ENCODE measurements at regions not wholly inside any gene's neighbourhood (a gene's known extent, or its start where the extent isn't known, plus 50 kb on each side); places are given as distances from the start of the nearest gene placed in this dataset.
A peak's percentile ranks its signal among the peaks of the same experiment; 100 is the strongest.

- Histone ChIP-seq H3K4me1 (ENCODE audit: control insufficient read depth, insufficient read depth, low read length, poor library complexity, severe bottlenecking) (no peaks in the 10 kb centered on the region), H3K27ac (ENCODE audit: low read depth, low read length, severe bottlenecking) (no peak overlapping the region), H3K4me3 (ENCODE audit: extremely low read depth, insufficient read depth, low read length, poor library complexity, severe bottlenecking) (no peak overlapping the region), H3K36me3 (ENCODE audit: control insufficient read depth, insufficient read depth, low read length) (no peaks in the 10 kb centered on the region), H3K9me3 (ENCODE audit: control insufficient read depth, low read length) (no peaks in the 10 kb centered on the region)
- 100% methylated on average over 1 of the region's 4 CpGs; no CpG with 5 or more reads in 1 of the 2 experiments for WGBS, 2 experiments (ENCODE audit: insufficient coverage in 2 of 2)
These were observed 201.3 kb upstream of the GNPDA2 start for GRCh38 chr4:44927399-44928380.

GRCh38 chr4:44916411-44916810 lies 190.1 kb upstream of the GNPDA2 start:
- WGBS, 2 experiments (ENCODE audit: insufficient coverage in 2 of 2) = 85% methylated on average over 3 of the region's 3 CpGs; no CpG with 5 or more reads in 1 of the 2 experiments
- Histone ChIP-seq H3K4me1 (ENCODE audit: control insufficient read depth, insufficient read depth, low read length, poor library complexity, severe bottlenecking) (no peaks in the 10 kb centered on the region), H3K27ac (ENCODE audit: low read depth, low read length, severe bottlenecking) (no peak overlapping the region), H3K9me3 (ENCODE audit: control insufficient read depth, low read length) (no peaks in the 10 kb centered on the region), H3K4me3 (ENCODE audit: extremely low read depth, insufficient read depth, low read length, poor library complexity, severe bottlenecking) (no peak overlapping the region), H3K36me3 (ENCODE audit: control insufficient read depth, insufficient read depth, low read length) (no peaks in the 10 kb centered on the region)

GRCh38 chr4:44914748-44915147 lies 188.4 kb upstream of the GNPDA2 start:
- Histone ChIP-seq H3K4me3 (ENCODE audit: extremely low read depth, insufficient read depth, low read length, poor library complexity, severe bottlenecking) (no peak overlapping the region), H3K27ac (ENCODE audit: low read depth, low read length, severe bottlenecking) (no peak overlapping the region)
- 75 to 94% methylated on average over 2 of the region's 2 CpGs for WGBS, 2 experiments (ENCODE audit: insufficient coverage in 2 of 2)

GRCh38 chr4:44914223-44914622 lies 187.9 kb upstream of the GNPDA2 start:
- WGBS, 2 experiments (ENCODE audit: insufficient coverage in 2 of 2) = 100% methylated on average over 1 of the region's 1 CpG; no CpG with 5 or more reads in 1 of the 2 experiments
- Histone ChIP-seq H3K36me3 (ENCODE audit: control insufficient read depth, insufficient read depth, low read length) (no peaks in the 10 kb centered on the region), H3K27ac (ENCODE audit: low read depth, low read length, severe bottlenecking) (no peak overlapping the region), H3K9me3 (ENCODE audit: control insufficient read depth, low read length) (no peaks in the 10 kb centered on the region), H3K4me1 (ENCODE audit: control insufficient read depth, insufficient read depth, low read length, poor library complexity, severe bottlenecking) (no peaks in the 10 kb centered on the region), H3K4me3 (ENCODE audit: extremely low read depth, insufficient read depth, low read length, poor library complexity, severe bottlenecking) (no peak overlapping the region)

More at GRCh38 chr4:44914748-44915147, 188.4 kb upstream of the GNPDA2 start:
- Histone ChIP-seq H3K4me1 (ENCODE audit: control insufficient read depth, insufficient read depth, low read length, poor library complexity, severe bottlenecking) (no peaks in the 10 kb centered on the region), H3K36me3 (ENCODE audit: control insufficient read depth, insufficient read depth, low read length) (no peaks in the 10 kb centered on the region), H3K9me3 (ENCODE audit: control insufficient read depth, low read length) (no peaks in the 10 kb centered on the region)

GRCh38 chr4:44912980-44913379 lies 186.6 kb upstream of the GNPDA2 start:
- Histone ChIP-seq H3K9me3 (ENCODE audit: control insufficient read depth, low read length) (no peaks in the 10 kb centered on the region), H3K27ac (ENCODE audit: low read depth, low read length, severe bottlenecking) (no peak overlapping the region), H3K4me3 (ENCODE audit: extremely low read depth, insufficient read depth, low read length, poor library complexity, severe bottlenecking) (no peak overlapping the region), H3K4me1 (ENCODE audit: control insufficient read depth, insufficient read depth, low read length, poor library complexity, severe bottlenecking) (no peaks in the 10 kb centered on the region), H3K36me3 (ENCODE audit: control insufficient read depth, insufficient read depth, low read length) (no peaks in the 10 kb centered on the region)
- 90 to 95% methylated on average over 3 of the region's 3 CpGs for WGBS, 2 experiments (ENCODE audit: insufficient coverage in 2 of 2)

- Histone ChIP-seq H3K27ac (ENCODE audit: low read depth, low read length, severe bottlenecking) (no peak overlapping the region), H3K9me3 (ENCODE audit: control insufficient read depth, low read length) (no peaks in the 10 kb centered on the region), H3K4me1 (ENCODE audit: control insufficient read depth, insufficient read depth, low read length, poor library complexity, severe bottlenecking) (no peaks in the 10 kb centered on the region), H3K36me3 (ENCODE audit: control insufficient read depth, insufficient read depth, low read length) (no peaks in the 10 kb centered on the region), H3K4me3 (ENCODE audit: extremely low read depth, insufficient read depth, low read length, poor library complexity, severe bottlenecking) (no peak overlapping the region)
- no CpG with 5 or more reads among the region's 1 CpG for WGBS, 2 experiments (ENCODE audit: insufficient coverage in 2 of 2)
These were observed 182.2 kb upstream of the GNPDA2 start for GRCh38 chr4:44908565-44908964.

GRCh38 chr4:44872246-44872645 lies 145.9 kb upstream of the GNPDA2 start:
- Histone ChIP-seq H3K9me3 (ENCODE audit: control insufficient read depth, low read length) (no peaks in the 10 kb centered on the region), H3K27ac (ENCODE audit: low read depth, low read length, severe bottlenecking) (no peak overlapping the region), H3K36me3 (ENCODE audit: control insufficient read depth, insufficient read depth, low read length) (no peaks in the 10 kb centered on the region), H3K4me3 (ENCODE audit: extremely low read depth, insufficient read depth, low read length, poor library complexity, severe bottlenecking) (no peak overlapping the region), H3K4me1 (ENCODE audit: control insufficient read depth, insufficient read depth, low read length, poor library complexity, severe bottlenecking) (peaks cover 17% of the 10 kb centered on the region)

- H3K4me3 ChIP-seq (ENCODE audit: extremely low read depth, insufficient read depth, low read length, poor library complexity, severe bottlenecking) = no peak overlapping the region
- peak overlapping the region; percentile 72 for H3K27ac ChIP-seq (ENCODE audit: low read depth, low read length, severe bottlenecking)
- 94 to 100% methylated on average over 3 of the region's 4 CpGs for WGBS, 2 experiments (ENCODE audit: insufficient coverage in 2 of 2)
These were observed 144.8 kb upstream of the GNPDA2 start for GRCh38 chr4:44871133-44871532.

GRCh38 chr4:44869985-44870384 lies 143.6 kb upstream of the GNPDA2 start:
- Histone ChIP-seq H3K4me3 (ENCODE audit: extremely low read depth, insufficient read depth, low read length, poor library complexity, severe bottlenecking) (no peak overlapping the region), H3K27ac (ENCODE audit: low read depth, low read length, severe bottlenecking) (no peak overlapping the region), H3K4me1 (ENCODE audit: control insufficient read depth, insufficient read depth, low read length, poor library complexity, severe bottlenecking) (peaks cover 17% of the 10 kb centered on the region), H3K36me3 (ENCODE audit: control insufficient read depth, insufficient read depth, low read length) (no peaks in the 10 kb centered on the region), H3K9me3 (ENCODE audit: control insufficient read depth, low read length) (no peaks in the 10 kb centered on the region)
- 67 to 86% methylated on average over 1 of the region's 2 CpGs for WGBS, 2 experiments (ENCODE audit: insufficient coverage in 2 of 2)

More at GRCh38 chr4:44871133-44871532, 144.8 kb upstream of the GNPDA2 start:
- H3K9me3 ChIP-seq (ENCODE audit: control insufficient read depth, low read length) = no peaks in the 10 kb centered on the region
- peaks cover 17% of the 10 kb centered on the region for H3K4me1 ChIP-seq (ENCODE audit: control insufficient read depth, insufficient read depth, low read length, poor library complexity, severe bottlenecking)
- no peaks in the 10 kb centered on the region for H3K36me3 ChIP-seq (ENCODE audit: control insufficient read depth, insufficient read depth, low read length)

GRCh38 chr4:44869222-44869882 lies 143.0 kb upstream of the GNPDA2 start:
- no peak overlapping the region for H3K4me3 ChIP-seq (ENCODE audit: extremely low read depth, insufficient read depth, low read length, poor library complexity, severe bottlenecking)
- 92 to 96% methylated on average over 2 of the region's 2 CpGs for WGBS, 2 experiments (ENCODE audit: insufficient coverage in 2 of 2)
- H3K4me1 ChIP-seq (ENCODE audit: control insufficient read depth, insufficient read depth, low read length, poor library complexity, severe bottlenecking) = peaks cover 17% of the 10 kb centered on the region
- H3K9me3 ChIP-seq (ENCODE audit: control insufficient read depth, low read length) = peaks cover 6% of the 10 kb centered on the region
- no peak overlapping the region for H3K27ac ChIP-seq (ENCODE audit: low read depth, low read length, severe bottlenecking)
- H3K36me3 ChIP-seq (ENCODE audit: control insufficient read depth, insufficient read depth, low read length) = no peaks in the 10 kb centered on the region

GRCh38 chr4:44861756-44862155 lies 135.4 kb upstream of the GNPDA2 start:
- peaks cover 6% of the 10 kb centered on the region for H3K9me3 ChIP-seq (ENCODE audit: control insufficient read depth, low read length)
- peaks cover 12% of the 10 kb centered on the region for H3K4me1 ChIP-seq (ENCODE audit: control insufficient read depth, insufficient read depth, low read length, poor library complexity, severe bottlenecking)
- H3K36me3 ChIP-seq (ENCODE audit: control insufficient read depth, insufficient read depth, low read length) = no peaks in the 10 kb centered on the region
- no peak overlapping the region for H3K27ac ChIP-seq (ENCODE audit: low read depth, low read length, severe bottlenecking)
- no peak overlapping the region for H3K4me3 ChIP-seq (ENCODE audit: extremely low read depth, insufficient read depth, low read length, poor library complexity, severe bottlenecking)

Data from mesodermal cell (in vitro differentiated cells).